Stimulated activated CD8-positive, alpha-beta memory T cell treated with anti-CD3 and anti-CD28 coated beads, Interleukin-7, amount 100 ng/mL, for 48 hours (primary cell): ENCODE measurements at regions not wholly inside any gene's neighbourhood (a gene's known extent, or its start where the extent isn't known, plus 50 kb on each side); places are given as distances from the start of the nearest gene placed in this dataset.
"Not testable (repeated sequence)": the region's sequence is repeated elsewhere in the genome, so short reads cannot be mapped to it uniquely, and the experiment has no call there.

Source experiments
- DNase-seq, 2 donors: peaks; one replicate each; pipeline ENCODE4 v3.0.0-alpha.2; 2020; ENCODE audit warnings: low read depth in 1 of 2; ENCODE audit errors: extremely low read depth in 1 of 2

GRCh38 chr5:62138607-62139006 is 167.4 kb upstream of the KIF2A start:
- DNase-seq = no peak

GRCh38 chr5:62139741-62140140 is 166.3 kb upstream of the KIF2A start:
- no peak for DNase-seq

- no peak for DNase-seq
Observed at GRCh38 chr5:62142351-62142750, 163.7 kb upstream of the KIF2A start.

GRCh38 chr5:62143268-62144229 is 162.5 kb upstream of the KIF2A start:
- DNase-seq = no peak

- no peak for DNase-seq
Observed at GRCh38 chr5:62144401-62145022, 161.5 kb upstream of the KIF2A start.

GRCh38 chr5:62149879-62150278 is 156.1 kb upstream of the KIF2A start:
- no peak for DNase-seq

- DNase-seq = no peak
Observed at GRCh38 chr5:62152394-62153087, 153.5 kb upstream of the KIF2A start.

GRCh38 chr5:62154758-62155157 is 151.2 kb upstream of the KIF2A start:
- DNase-seq = no peak

GRCh38 chr5:62155988-62156387 is 150.0 kb upstream of the KIF2A start:
- DNase-seq = no peak

- DNase-seq = no peak
Observed at GRCh38 chr5:62167561-62168057, 138.4 kb upstream of the KIF2A start.

- DNase-seq = no peak
Observed at GRCh38 chr5:62168506-62169281, 137.3 kb upstream of the KIF2A start.

GRCh38 chr5:62178258-62178657 is 127.7 kb upstream of the KIF2A start:
- no peak for DNase-seq

GRCh38 chr5:62182802-62183201 is 123.2 kb upstream of the KIF2A start:
- no peak for DNase-seq

GRCh38 chr5:62183727-62184126 is 122.3 kb upstream of the KIF2A start:
- DNase-seq = no peak

GRCh38 chr5:62184444-62184843 is 121.6 kb upstream of the KIF2A start:
- DNase-seq = no peak

- no peak for DNase-seq
Observed at GRCh38 chr5:62190173-62190572, 115.8 kb upstream of the KIF2A start.

GRCh38 chr5:62190931-62191330 is 115.1 kb upstream of the KIF2A start:
- DNase-seq = no peak

GRCh38 chr5:62192958-62193357 is 113.0 kb upstream of the KIF2A start:
- no peak for DNase-seq

- not testable (repeated sequence) for DNase-seq
Observed at GRCh38 chr5:62196532-62196931, 109.5 kb upstream of the KIF2A start.

GRCh38 chr5:62197697-62198096 is 108.3 kb upstream of the KIF2A start:
- DNase-seq = no peak

GRCh38 chr5:62198421-62198820 is 107.6 kb upstream of the KIF2A start:
- no peak for DNase-seq
